AG10803 (cell line): ENCODE measurements at regions not wholly inside any gene's neighbourhood (a gene's known extent, or its start where the extent isn't known, plus 50 kb on each side); places are given as distances from the start of the nearest gene placed in this dataset.

Source experiments
- DNase-seq: peaks from one replicate; pipeline ENCODE4 v3.0.0; 2010; ENCODE audit warnings: low read depth
- H3K4me3 ChIP-seq: 2 replicates; pipeline ENCODE4 v1.5.1; 2011; ENCODE audit warnings: mild to moderate bottlenecking, low read length, control low read depth
- CTCF ChIP-seq: conservative IDR thresholded peaks from 2 replicates; pipeline ENCODE4 v1.5.1; 2011; ENCODE audit warnings: mild to moderate bottlenecking, low read length, control low read depth, inconsistent platforms

GRCh38 chr16:73369851-73370250 lies 321.9 kb upstream of the ZFHX3 start:
- no peak for TF ChIP-seq CTCF
- H3K4me3 ChIP-seq: no peak overlapping the region
- no peak for DNase-seq

GRCh38 chr16:73368715-73369114 lies 320.8 kb upstream of the ZFHX3 start:
- no peak for DNase-seq
- no peak overlapping the region for H3K4me3 ChIP-seq
- no peak for TF ChIP-seq CTCF

GRCh38 chr16:73365016-73365551 lies 317.2 kb upstream of the ZFHX3 start:
- DNase-seq: no peak
- no peak overlapping the region for H3K4me3 ChIP-seq
- no peak for TF ChIP-seq CTCF

GRCh38 chr16:73364413-73364812 lies 316.5 kb upstream of the ZFHX3 start:
- no peak overlapping the region for H3K4me3 ChIP-seq
- DNase-seq: no peak
- TF ChIP-seq CTCF: no peak

- no peak for TF ChIP-seq CTCF
- H3K4me3 ChIP-seq: no peak overlapping the region
- DNase-seq: no peak
Observed at GRCh38 chr16:73361061-73361460, 313.1 kb upstream of the ZFHX3 start.

GRCh38 chr16:73356401-73357079 lies 308.6 kb upstream of the ZFHX3 start:
- no peak overlapping the region for H3K4me3 ChIP-seq
- no peak for DNase-seq
- TF ChIP-seq CTCF: no peak

- no peak overlapping the region for H3K4me3 ChIP-seq
- no peak for TF ChIP-seq CTCF
- no peak for DNase-seq
Observed at GRCh38 chr16:73355981-73356380, 308.1 kb upstream of the ZFHX3 start.
